Endodermal cell (in vitro differentiated cells): ENCODE measurements at regions not wholly inside any gene's neighbourhood (a gene's known extent, or its start where the extent isn't known, plus 50 kb on each side); places are given as distances from the start of the nearest gene placed in this dataset.

ENCODE experiments used
- DNase-seq: peaks from one replicate; pipeline ENCODE4 v3.0.0-alpha.2; 2017
- H3K27ac ChIP-seq: 2 replicates; pipeline ENCODE4 v1.5.1; 2013; ENCODE audit warnings: mild to moderate bottlenecking, low read depth, low read length, moderate library complexity
- H3K27me3 ChIP-seq: 2 replicates; pipeline ENCODE4 v1.6.1; 2013; ENCODE audit warnings: mild to moderate bottlenecking, low read length, moderate library complexity; ENCODE audit not compliant: insufficient read depth, control insufficient read depth, poor library complexity, severe bottlenecking
- H3K36me3 ChIP-seq: 2 replicates; pipeline ENCODE4 v1.7.0; 2013; ENCODE audit warnings: mild to moderate bottlenecking, low read length, moderate library complexity; ENCODE audit not compliant: control insufficient read depth, insufficient read depth
- H3K4me1 ChIP-seq: one replicate; pipeline ENCODE4 v1.7.0; 2013; ENCODE audit warnings: low read length; ENCODE audit not compliant: control insufficient read depth, insufficient read depth
- H3K4me3 ChIP-seq: 2 replicates; pipeline ENCODE4 v1.5.1; 2013; ENCODE audit warnings: mild to moderate bottlenecking, low read length, moderate library complexity
- H3K9ac ChIP-seq: 2 replicates; pipeline ENCODE4 v1.6.1; 2013; ENCODE audit warnings: mild to moderate bottlenecking, low read length, moderate library complexity; ENCODE audit not compliant: poor library complexity, severe bottlenecking; ENCODE audit errors: extremely low read depth
- H3K9me3 ChIP-seq: 2 replicates; pipeline ENCODE4 v1.6.1; 2013; ENCODE audit warnings: mild to moderate bottlenecking, low read length, moderate library complexity; ENCODE audit not compliant: control insufficient read depth
- H3K27ac Mint-ChIP-seq: 2 replicates; pipeline ENCODE4 v1.8.0; 2020; ENCODE audit warnings: mixed read lengths
- H3K27me3 Mint-ChIP-seq: 2 replicates; pipeline ENCODE4 v1.8.0; 2021; ENCODE audit warnings: mild to moderate bottlenecking, mixed read lengths; ENCODE audit not compliant: insufficient read depth
- H3K36me3 Mint-ChIP-seq: 2 replicates; pipeline ENCODE4 v1.8.0; 2020; ENCODE audit warnings: low read depth, mixed read lengths
- H3K4me1 Mint-ChIP-seq: 2 replicates; pipeline ENCODE4 v1.8.0; 2020; ENCODE audit warnings: mixed read lengths
- H3K4me3 Mint-ChIP-seq: 2 replicates; pipeline ENCODE4 v1.8.0; 2020; ENCODE audit warnings: mild to moderate bottlenecking, moderate library complexity, mixed read lengths
- H3K9me3 Mint-ChIP-seq: 2 replicates; pipeline ENCODE4 v1.8.0; 2020; ENCODE audit warnings: mild to moderate bottlenecking, mixed read lengths
- CTCF ChIP-seq: fragments of 200-600 bp; sonication (generic); conservative IDR thresholded peaks from 2 replicates; pipeline ENCODE4 v1.5.0; 2021; ENCODE audit warnings: antibody characterized with exemption, mild to moderate bottlenecking
- WGBS, 2 experiments: methylation state at CpG; one replicate each; pipeline versions ENCODE4 v1.1.5 to v1.1.7; 2013; ENCODE audit warnings: missing lambda C conversion rate in 2 of 2, mixed read lengths in 1 of 2; ENCODE audit not compliant: insufficient coverage in 1 of 2, insufficient read length in 1 of 2; 5-methylcytosine and 5-hydroxymethylcytosine counted together

DNA sequence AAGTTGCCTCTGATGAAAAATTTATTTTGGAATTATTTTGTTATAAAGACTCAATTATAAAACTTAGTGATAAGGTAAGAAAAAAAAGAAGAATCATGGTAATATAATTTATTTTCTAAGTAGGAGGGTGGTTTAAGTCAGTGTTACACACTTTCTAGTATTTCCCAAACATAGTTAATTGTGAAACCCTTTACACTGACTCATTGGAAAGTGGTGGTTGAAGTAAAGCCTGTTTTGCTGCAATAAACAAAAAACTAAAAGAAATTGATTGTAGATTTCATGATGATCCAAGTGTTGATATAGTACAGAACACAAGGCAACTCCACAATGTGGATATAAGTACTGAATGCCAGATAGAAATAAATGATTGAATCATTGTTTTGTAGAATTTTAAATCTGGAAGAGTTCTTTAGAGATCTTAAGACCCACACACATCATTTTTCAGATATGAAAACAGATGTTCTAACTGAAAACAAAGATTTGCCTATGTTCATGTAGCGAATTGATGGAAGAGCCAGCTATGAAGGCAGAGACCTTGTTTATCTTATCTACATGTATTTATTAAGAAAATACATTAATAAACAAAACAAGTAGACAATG is 539.8 kb downstream of the PRELID2 start:
- no peaks in the 10 kb centered on the region for H3K36me3 Mint-ChIP-seq
- H3K4me1 ChIP-seq: no peaks in the 10 kb centered on the region
- H3K9me3 ChIP-seq: no peaks in the 10 kb centered on the region
- no peak overlapping the region for H3K9ac ChIP-seq
- no peak for DNase-seq
- H3K27ac ChIP-seq: no peak overlapping the region
- no peaks in the 10 kb centered on the region for H3K36me3 ChIP-seq
- H3K27me3 ChIP-seq: no peaks in the 10 kb centered on the region
- TF ChIP-seq CTCF: no peak
- H3K4me3 Mint-ChIP-seq: no peak overlapping the region
- H3K27me3 Mint-ChIP-seq: no peaks in the 10 kb centered on the region
- WGBS, 2 experiments: 80% methylated on average over 1 of the region's 1 CpG; no CpG with 5 or more reads in 1 of the 2 experiments
- H3K9me3 Mint-ChIP-seq: peaks cover 3% of the 10 kb centered on the region
- H3K4me1 Mint-ChIP-seq: no peaks in the 10 kb centered on the region
- no peak overlapping the region for H3K27ac Mint-ChIP-seq
- H3K4me3 ChIP-seq: no peak overlapping the region

DNA sequence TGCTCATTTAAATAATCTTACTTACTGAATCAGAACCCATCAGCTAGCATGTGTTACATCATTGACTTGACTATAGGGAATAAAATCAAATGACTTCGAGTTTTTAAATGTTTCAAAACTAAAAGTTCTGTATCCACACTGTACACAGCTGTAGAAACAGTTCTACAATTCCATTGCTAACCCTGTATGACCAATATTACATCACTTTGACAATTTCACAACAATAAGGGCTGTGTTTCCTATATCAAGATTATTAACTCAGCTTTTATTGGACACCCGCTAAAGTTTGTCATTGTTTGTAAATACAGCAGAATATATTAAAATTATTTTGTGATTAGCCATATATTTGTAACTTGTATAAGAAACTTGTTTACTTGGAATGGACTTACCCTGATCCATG is 540.8 kb downstream of the PRELID2 start:
- 90 to 92% methylated on average over 1 of the region's 2 CpGs for WGBS, 2 experiments
- Mint-ChIP-seq H3K4me1 (no peaks in the 10 kb centered on the region), H3K27me3 (no peaks in the 10 kb centered on the region)

DNA sequence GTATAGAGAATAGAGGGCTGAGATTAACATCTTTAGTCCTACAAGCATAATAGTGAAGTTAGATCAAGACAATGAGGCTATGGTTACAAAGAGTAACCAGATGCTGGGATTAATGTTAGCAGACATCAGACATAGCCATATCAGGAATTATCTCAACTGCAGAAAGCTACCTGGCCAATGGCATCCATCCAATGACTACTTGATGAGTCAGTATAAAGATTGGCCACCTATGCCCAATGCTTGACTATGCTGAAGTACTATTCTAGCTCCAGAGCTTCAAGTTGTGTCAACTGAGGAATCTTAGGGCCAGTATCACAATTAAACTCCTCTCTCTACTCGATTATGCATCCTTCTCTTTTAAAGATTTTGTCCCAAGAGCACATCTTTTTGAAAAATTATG is 541.4 kb downstream of the PRELID2 start:
- Mint-ChIP-seq H3K27ac (no peak overlapping the region), H3K4me1 (no peaks in the 10 kb centered on the region), H3K36me3 (no peaks in the 10 kb centered on the region), H3K4me3 (no peak overlapping the region), H3K9me3 (peaks cover 9% of the 10 kb centered on the region), H3K27me3 (no peaks in the 10 kb centered on the region)
- H3K4me1 ChIP-seq: no peaks in the 10 kb centered on the region
- no peak overlapping the region for H3K4me3 ChIP-seq
- H3K9me3 ChIP-seq: no peaks in the 10 kb centered on the region
- no peaks in the 10 kb centered on the region for H3K36me3 ChIP-seq
- WGBS, 2 experiments: 87% methylated on average over 1 of the region's 1 CpG; no CpG with 5 or more reads in 1 of the 2 experiments
- H3K9ac ChIP-seq: no peak overlapping the region
- H3K27me3 ChIP-seq: no peaks in the 10 kb centered on the region
- DNase-seq: no peak
- H3K27ac ChIP-seq: no peak overlapping the region
- no peak for TF ChIP-seq CTCF

More for the DNA sequence above, 540.8 kb downstream of the PRELID2 start:
- Mint-ChIP-seq H3K9me3 (peaks cover 9% of the 10 kb centered on the region), H3K27ac (no peak overlapping the region), H3K36me3 (no peaks in the 10 kb centered on the region), H3K4me3 (no peak overlapping the region)
- Histone ChIP-seq H3K4me1 (no peaks in the 10 kb centered on the region), H3K9me3 (no peaks in the 10 kb centered on the region), H3K27ac (no peak overlapping the region), H3K4me3 (no peak overlapping the region), H3K36me3 (no peaks in the 10 kb centered on the region), H3K27me3 (no peaks in the 10 kb centered on the region), H3K9ac (no peak overlapping the region)
- DNase-seq: no peak
- no peak for TF ChIP-seq CTCF
